ENCODE measurements at regions not wholly inside any gene's neighbourhood (a gene's known extent, or its start where the extent isn't known, plus 50 kb on each side); places are given as distances from the start of the nearest gene placed in this dataset.

- no peak overlapping the region for H3K4me3 Mint-ChIP-seq
- no peak overlapping the region for H3K27ac Mint-ChIP-seq
- intact Hi-C loops (cut with micrococcal nuclease): no loop called here
- no peaks in the 10 kb centered on the region for H3K36me3 Mint-ChIP-seq (ENCODE audit: low read depth)
- peaks cover 10% of the 10 kb centered on the region for H3K9me3 Mint-ChIP-seq
- ChIA-PET CTCF (no interaction called here), POLR2A (no interaction called here)
- no peaks in the 10 kb centered on the region for H3K27me3 Mint-ChIP-seq
- DNase-seq (no peak), ATAC-seq (no peak)
- TF ChIP-seq CTCF (IDR thresholded peaks at IDR 0.05): no peak
- no peaks in the 10 kb centered on the region for H3K4me1 Mint-ChIP-seq (ENCODE audit: low read depth)
Measured at GRCh38 chr7:70949862-70950261, 182.1 kb upstream of the GALNT17 start.

- POLR2A ChIA-PET: no interaction called here
Measured at GRCh38 chr7:70951271-70951962, 180.5 kb upstream of the GALNT17 start.

GRCh38 chr7:70952311-70952710 is 179.6 kb upstream of the GALNT17 start:
- Mint-ChIP-seq H3K36me3 (ENCODE audit: low read depth) (no peaks in the 10 kb centered on the region), H3K27ac (no peak overlapping the region), H3K27me3 (no peaks in the 10 kb centered on the region), H3K4me3 (no peak overlapping the region), H3K4me1 (ENCODE audit: low read depth) (no peaks in the 10 kb centered on the region), H3K9me3 (peaks cover 10% of the 10 kb centered on the region)
- no peak for TF ChIP-seq CTCF (IDR thresholded peaks at IDR 0.05)
- DNase-seq: no peak
- POLR2A ChIA-PET: no interaction called here
- intact Hi-C loops (cut with micrococcal nuclease): no loop called here
- no peak for ATAC-seq
- CTCF ChIA-PET: no interaction called here

More at GRCh38 chr7:70951271-70951962, 180.5 kb upstream of the GALNT17 start:
- no peak for ATAC-seq
- no peaks in the 10 kb centered on the region for H3K36me3 Mint-ChIP-seq (ENCODE audit: low read depth)
- no peak for TF ChIP-seq CTCF (IDR thresholded peaks at IDR 0.05)
- H3K27ac Mint-ChIP-seq: no peak overlapping the region
- intact Hi-C loops (cut with micrococcal nuclease): no loop called here
- H3K4me1 Mint-ChIP-seq (ENCODE audit: low read depth): no peaks in the 10 kb centered on the region
- CTCF ChIA-PET: no interaction called here
- no peak for DNase-seq
- no peak overlapping the region for H3K4me3 Mint-ChIP-seq
- peaks cover 10% of the 10 kb centered on the region for H3K9me3 Mint-ChIP-seq
- H3K27me3 Mint-ChIP-seq: no peaks in the 10 kb centered on the region

GRCh38 chr7:70953331-70953741 is 178.6 kb upstream of the GALNT17 start:
- Mint-ChIP-seq H3K36me3 (ENCODE audit: low read depth) (no peaks in the 10 kb centered on the region), H3K9me3 (peaks cover 9% of the 10 kb centered on the region), H3K27ac (no peak overlapping the region), H3K27me3 (no peaks in the 10 kb centered on the region), H3K4me1 (ENCODE audit: low read depth) (no peaks in the 10 kb centered on the region), H3K4me3 (no peak overlapping the region)
- ATAC-seq: no peak
- ChIA-PET POLR2A (no interaction called here), CTCF (no interaction called here)
- DNase-seq: no peak
- intact Hi-C loops (cut with micrococcal nuclease): no loop called here
- no peak for TF ChIP-seq CTCF (IDR thresholded peaks at IDR 0.05)

GRCh38 chr7:70953796-70954195 is 178.1 kb upstream of the GALNT17 start:
- H3K4me1 Mint-ChIP-seq (ENCODE audit: low read depth): no peaks in the 10 kb centered on the region
- no peaks in the 10 kb centered on the region for H3K27me3 Mint-ChIP-seq
- no peak for ATAC-seq
- ChIA-PET POLR2A (no interaction called here), CTCF (no interaction called here)
- no peaks in the 10 kb centered on the region for H3K36me3 Mint-ChIP-seq (ENCODE audit: low read depth)
- no peak for TF ChIP-seq CTCF (IDR thresholded peaks at IDR 0.05)
- no peak for DNase-seq
- H3K27ac Mint-ChIP-seq: no peak overlapping the region
- intact Hi-C loops (cut with micrococcal nuclease): no loop called here
- peaks cover 6% of the 10 kb centered on the region for H3K9me3 Mint-ChIP-seq
- H3K4me3 Mint-ChIP-seq: no peak overlapping the region

Measured in activated CD8-positive, alpha-beta T cell treated with anti-CD3 and anti-CD28 coated beads for 36 hours (primary cell).